22Rv1 (cell line): ENCODE measurements at regions not wholly inside any gene's neighbourhood (a gene's known extent, or its start where the extent isn't known, plus 50 kb on each side); places are given as distances from the start of the nearest gene placed in this dataset.
"Not testable (repeated sequence)": the region's sequence is repeated elsewhere in the genome, so short reads cannot be mapped to it uniquely, and the experiment has no call there.

Experiments used
- CTCF ChIP-seq: fragments of 450-650 bp; IDR thresholded peaks from 2 replicates; pipeline ENCODE4 v1.5.1; 2017; ENCODE audit warnings: mild to moderate bottlenecking
- ZFX ChIP-seq: fragments of 450-650 bp; IDR thresholded peaks from 2 replicates; pipeline ENCODE4 v1.6.1; 2017; ENCODE audit warnings: antibody characterized with exemption, borderline replicate concordance

GRCh38 chr7:148507064-148507573, 83.4 kb upstream of the C7orf33 start:
- not testable (repeated sequence) for TF ChIP-seq CTCF, ZFX
